Glutamatergic neuron (in vitro differentiated cells): ENCODE measurements at regions not wholly inside any gene's neighbourhood (a gene's known extent, or its start where the extent isn't known, plus 50 kb on each side); places are given as distances from the start of the nearest gene placed in this dataset.
A peak's percentile ranks its signal among the peaks of the same experiment; 100 is the strongest.

Experiments
- DNase-seq: peaks from one replicate; pipeline ENCODE4 v3.0.0; 2022
- H3K27ac Mint-ChIP-seq: one replicate; pipeline ENCODE4 v1.8.0; 2020; ENCODE audit warnings: mild to moderate bottlenecking, mixed read lengths, inconsistent platforms; ENCODE audit not compliant: unreplicated experiment
- H3K27me3 Mint-ChIP-seq: one replicate; pipeline ENCODE4 v1.8.0; 2020; ENCODE audit warnings: mild to moderate bottlenecking, moderate library complexity, mixed read lengths, inconsistent platforms; ENCODE audit not compliant: unreplicated experiment
- H3K36me3 Mint-ChIP-seq: one replicate; pipeline ENCODE4 v1.8.0; 2020; ENCODE audit warnings: mild to moderate bottlenecking, mixed read lengths, inconsistent platforms; ENCODE audit not compliant: unreplicated experiment
- H3K4me1 Mint-ChIP-seq: one replicate; pipeline ENCODE4 v1.8.0; 2020; ENCODE audit warnings: mild to moderate bottlenecking, low read depth, mixed read lengths, inconsistent platforms; ENCODE audit not compliant: unreplicated experiment
- H3K4me3 Mint-ChIP-seq: one replicate; pipeline ENCODE4 v1.8.0; 2020; ENCODE audit warnings: mild to moderate bottlenecking, mixed read lengths, inconsistent platforms; ENCODE audit not compliant: unreplicated experiment
- H3K9me3 Mint-ChIP-seq: one replicate; pipeline ENCODE4 v1.8.0; 2020; ENCODE audit warnings: mild to moderate bottlenecking, moderate library complexity, mixed read lengths, inconsistent platforms; ENCODE audit not compliant: unreplicated experiment
- TF ChIP-seq, protein P1 (sequence below): fragments of 200-600 bp; sonication (generic); IDR thresholded peaks from one replicate; pipeline ENCODE4 v1.5.0; 2021; ENCODE audit not compliant: partially characterized antibody, unreplicated experiment

DNA sequence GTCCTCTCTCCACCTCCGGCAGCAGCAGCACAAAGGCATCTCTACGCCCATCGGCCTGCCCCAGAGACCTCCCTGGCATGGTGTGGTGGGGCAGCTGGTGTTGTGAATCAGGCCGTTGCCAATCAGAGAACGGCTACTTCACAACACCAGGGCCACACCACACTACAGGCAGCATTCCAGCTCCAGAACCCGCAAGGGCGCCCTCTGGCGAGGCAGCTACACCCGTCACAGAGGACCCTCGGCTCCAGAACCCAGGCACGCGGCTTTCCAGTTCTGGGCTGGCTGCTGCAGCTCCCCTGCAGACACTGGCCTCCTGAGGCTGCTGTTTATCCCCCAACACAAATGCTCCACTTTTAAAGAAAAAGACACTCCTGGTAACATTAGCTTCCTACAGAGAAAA is 127.5 kb upstream of the TOPAZ1 start:
- H3K36me3 Mint-ChIP-seq = no peaks in the 10 kb centered on the region
- TF ChIP-seq, protein P1, sequence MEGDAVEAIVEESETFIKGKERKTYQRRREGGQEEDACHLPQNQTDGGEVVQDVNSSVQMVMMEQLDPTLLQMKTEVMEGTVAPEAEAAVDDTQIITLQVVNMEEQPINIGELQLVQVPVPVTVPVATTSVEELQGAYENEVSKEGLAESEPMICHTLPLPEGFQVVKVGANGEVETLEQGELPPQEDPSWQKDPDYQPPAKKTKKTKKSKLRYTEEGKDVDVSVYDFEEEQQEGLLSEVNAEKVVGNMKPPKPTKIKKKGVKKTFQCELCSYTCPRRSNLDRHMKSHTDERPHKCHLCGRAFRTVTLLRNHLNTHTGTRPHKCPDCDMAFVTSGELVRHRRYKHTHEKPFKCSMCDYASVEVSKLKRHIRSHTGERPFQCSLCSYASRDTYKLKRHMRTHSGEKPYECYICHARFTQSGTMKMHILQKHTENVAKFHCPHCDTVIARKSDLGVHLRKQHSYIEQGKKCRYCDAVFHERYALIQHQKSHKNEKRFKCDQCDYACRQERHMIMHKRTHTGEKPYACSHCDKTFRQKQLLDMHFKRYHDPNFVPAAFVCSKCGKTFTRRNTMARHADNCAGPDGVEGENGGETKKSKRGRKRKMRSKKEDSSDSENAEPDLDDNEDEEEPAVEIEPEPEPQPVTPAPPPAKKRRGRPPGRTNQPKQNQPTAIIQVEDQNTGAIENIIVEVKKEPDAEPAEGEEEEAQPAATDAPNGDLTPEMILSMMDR = no peak
- no peak overlapping the region for H3K27ac Mint-ChIP-seq
- no peak overlapping the region for H3K4me3 Mint-ChIP-seq
- peaks cover 2% of the 10 kb centered on the region for H3K9me3 Mint-ChIP-seq
- peaks cover 7% of the 10 kb centered on the region for H3K27me3 Mint-ChIP-seq
- H3K4me1 Mint-ChIP-seq = no peaks in the 10 kb centered on the region
- peak; percentile 64 for DNase-seq

DNA sequence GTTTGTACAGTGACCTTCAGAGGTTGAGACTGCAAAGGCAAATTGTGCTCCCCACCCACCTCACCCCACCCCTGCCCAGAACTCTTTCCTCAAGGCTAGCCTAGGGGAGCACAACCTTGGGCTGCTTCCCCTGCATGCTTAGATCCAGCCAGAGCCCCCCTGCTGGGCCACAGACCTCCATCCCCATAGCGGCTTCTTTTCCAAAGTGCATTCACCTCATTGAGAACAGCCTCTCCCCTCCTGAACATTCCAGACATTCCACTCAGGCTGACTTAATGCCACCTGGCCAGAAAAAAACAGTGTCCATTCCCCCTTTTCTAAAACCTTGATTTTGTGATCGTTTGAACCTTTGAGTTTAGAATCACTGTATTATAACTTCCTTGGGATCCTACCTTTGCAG is 124.4 kb upstream of the TOPAZ1 start:
- DNase-seq = no peak
- Mint-ChIP-seq H3K27ac (peak overlapping the region; percentile 11), H3K4me1 (no peaks in the 10 kb centered on the region), H3K36me3 (no peaks in the 10 kb centered on the region), H3K27me3 (peaks cover 8% of the 10 kb centered on the region), H3K4me3 (no peak overlapping the region), H3K9me3 (peaks cover 2% of the 10 kb centered on the region)
- TF ChIP-seq, protein P1 = no peak

DNA sequence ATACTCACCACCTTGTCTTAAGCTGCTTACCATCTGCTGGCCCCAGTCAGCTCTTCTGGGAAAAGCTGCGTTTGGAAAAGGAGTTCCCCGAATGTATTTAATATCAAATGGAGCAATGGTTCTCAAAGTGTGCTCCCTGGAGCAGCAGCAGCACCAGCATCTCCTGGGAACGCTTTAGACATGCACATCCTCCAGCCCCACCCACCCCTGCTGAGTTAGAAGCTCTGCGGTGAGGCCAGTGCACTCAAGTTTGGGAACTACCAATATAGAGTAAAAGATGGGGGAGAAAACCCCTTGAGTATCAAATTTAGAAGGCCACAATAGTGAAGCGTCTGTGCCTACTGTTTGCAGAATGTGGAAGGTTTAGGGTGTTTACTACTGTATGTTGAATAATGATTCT is 124.0 kb upstream of the TOPAZ1 start:
- Mint-ChIP-seq H3K4me1 (no peaks in the 10 kb centered on the region), H3K27ac (no peak overlapping the region), H3K36me3 (no peaks in the 10 kb centered on the region), H3K9me3 (peaks cover 2% of the 10 kb centered on the region), H3K4me3 (no peak overlapping the region), H3K27me3 (peaks cover 8% of the 10 kb centered on the region)
- TF ChIP-seq, protein P1 = no peak
- no peak for DNase-seq

DNA sequence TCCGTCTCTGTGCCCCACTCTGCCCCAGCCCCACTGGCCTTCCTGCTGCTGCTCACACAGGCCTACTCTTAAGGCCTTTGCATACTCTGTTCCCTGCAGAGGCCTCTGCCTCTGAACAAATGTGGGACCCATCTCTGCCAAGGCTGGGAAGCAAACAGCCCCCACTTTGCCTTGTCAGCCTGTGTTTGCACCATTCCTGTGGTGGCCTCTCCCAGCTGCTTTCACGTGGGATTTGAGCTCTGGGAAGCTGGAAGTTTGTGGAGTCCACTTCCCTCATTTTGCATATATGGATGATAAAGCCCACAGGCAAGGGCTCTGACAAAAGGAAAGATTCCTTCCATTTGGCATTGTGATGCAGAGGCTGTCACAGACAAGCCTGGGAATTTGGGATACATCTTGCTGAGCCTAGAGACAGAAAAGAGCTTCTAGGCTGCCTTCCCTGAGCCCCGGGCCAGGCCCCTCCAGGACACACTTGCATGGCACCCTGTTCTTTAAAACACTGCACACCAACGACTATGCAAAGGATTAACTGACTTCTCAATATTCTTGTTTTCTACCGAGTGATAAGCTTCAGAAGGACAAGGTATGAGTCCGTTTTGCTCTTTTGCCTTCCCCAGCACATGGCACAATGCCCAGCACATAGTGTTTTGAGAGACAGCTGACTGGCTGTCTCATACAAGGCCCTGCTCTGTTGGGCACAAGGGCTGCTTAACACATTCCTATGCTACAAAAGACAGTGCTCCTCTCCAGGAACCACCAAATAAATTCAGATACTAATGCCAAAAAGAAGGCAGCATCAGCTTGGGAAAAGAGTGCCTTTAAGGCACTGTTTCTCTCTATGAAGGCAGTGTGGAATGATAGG is 120.7 kb upstream of the TOPAZ1 start:
- DNase-seq = no peak
- peaks cover 4% of the 10 kb centered on the region for H3K9me3 Mint-ChIP-seq
- no peaks in the 10 kb centered on the region for H3K36me3 Mint-ChIP-seq
- no peak overlapping the region for H3K27ac Mint-ChIP-seq
- H3K27me3 Mint-ChIP-seq = peaks cover 7% of the 10 kb centered on the region
- no peaks in the 10 kb centered on the region for H3K4me1 Mint-ChIP-seq
- H3K4me3 Mint-ChIP-seq = no peak overlapping the region
- TF ChIP-seq, protein P1 = no peak

DNA sequence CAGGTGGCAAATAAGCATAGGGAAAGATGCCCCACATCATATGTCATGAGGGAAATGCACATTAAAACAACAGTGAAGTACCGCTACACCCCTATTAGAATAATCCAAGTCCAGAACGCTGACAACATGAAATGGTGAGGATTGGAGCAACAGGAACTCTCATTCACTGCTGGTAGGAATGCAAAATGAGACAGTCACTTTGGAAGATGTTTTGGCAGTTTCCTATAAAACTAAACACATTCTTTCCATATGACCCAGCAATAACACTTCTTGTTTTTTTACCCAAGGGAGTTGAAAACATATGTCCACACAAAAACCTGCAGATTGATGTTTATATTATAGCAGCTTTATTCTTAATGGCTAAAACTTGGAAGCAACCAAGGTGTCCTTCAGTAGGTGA is 116.4 kb upstream of the TOPAZ1 start:
- peaks cover 2% of the 10 kb centered on the region for H3K9me3 Mint-ChIP-seq
- no peak overlapping the region for H3K27ac Mint-ChIP-seq
- H3K27me3 Mint-ChIP-seq = no peaks in the 10 kb centered on the region
- TF ChIP-seq, protein P1 = no peak
- no peak overlapping the region for H3K4me3 Mint-ChIP-seq
- no peaks in the 10 kb centered on the region for H3K36me3 Mint-ChIP-seq
- peaks cover 3% of the 10 kb centered on the region for H3K4me1 Mint-ChIP-seq
- no peak for DNase-seq
